ENCODE measurements at regions not wholly inside any gene's neighbourhood (a gene's known extent, or its start where the extent isn't known, plus 50 kb on each side); places are given as distances from the start of the nearest gene placed in this dataset.

- Histone ChIP-seq H3K9me3 (ENCODE audit: control insufficient read depth in 1 of 2, low read length in 2 of 2) (no peaks in the 10 kb centered on the region), H3K27ac (ENCODE audit: low read depth, low read length) (no peak overlapping the region), H3K36me3 (ENCODE audit: insufficient read depth, low read length) (no peaks in the 10 kb centered on the region), H3K27me3 (ENCODE audit: insufficient read depth, low read length) (no peaks in the 10 kb centered on the region), H3K4me3 (ENCODE audit: low read length in 2 of 2) (no peak overlapping the region), H3K4me1 (ENCODE audit: insufficient read depth, low read length) (no peaks in the 10 kb centered on the region)
- Mint-ChIP-seq H3K4me1 (no peaks in the 10 kb centered on the region), H3K4me3 (no peak overlapping the region), H3K9me3 (peaks cover 0 to 51% (median 35%) of the 10 kb centered on the region in 8 donors), H3K27ac (no peak overlapping the region), H3K27me3 (no peaks in the 10 kb centered on the region), H3K36me3 (no peaks in the 10 kb centered on the region)
- intact Hi-C loops (cut with micrococcal nuclease), result no loop called here
- DNase-seq, result no peak
- POLR2A ChIA-PET (ENCODE audit: partially characterized antibody), result no interaction called here
- CTCF ChIA-PET (ENCODE audit: partially characterized antibody), result no interaction called here
Measured at GRCh38 chr16:62135911-62136310, 99.7 kb upstream of the CDH8 start.

- intact Hi-C loops (cut with micrococcal nuclease), result no loop called here
- Mint-ChIP-seq H3K4me1 (no peaks in the 10 kb centered on the region), H3K9me3 (peaks cover 0 to 51% (median 34%) of the 10 kb centered on the region in 8 donors), H3K27me3 (no peaks in the 10 kb centered on the region), H3K4me3 (no peak overlapping the region), H3K27ac (no peak overlapping the region), H3K36me3 (no peaks in the 10 kb centered on the region)
- Histone ChIP-seq H3K27ac (ENCODE audit: low read depth, low read length) (no peak overlapping the region), H3K4me3 (ENCODE audit: low read length in 2 of 2) (no peak overlapping the region), H3K36me3 (ENCODE audit: insufficient read depth, low read length) (no peaks in the 10 kb centered on the region), H3K27me3 (ENCODE audit: insufficient read depth, low read length) (no peaks in the 10 kb centered on the region), H3K4me1 (ENCODE audit: insufficient read depth, low read length) (no peaks in the 10 kb centered on the region), H3K9me3 (ENCODE audit: control insufficient read depth in 1 of 2, low read length in 2 of 2) (no peaks in the 10 kb centered on the region)
- no peak for DNase-seq
- ChIA-PET CTCF (ENCODE audit: partially characterized antibody) (no interaction called here), POLR2A (ENCODE audit: partially characterized antibody) (no interaction called here)
Measured at GRCh38 chr16:62135446-62135845, 99.2 kb upstream of the CDH8 start.

DNA sequence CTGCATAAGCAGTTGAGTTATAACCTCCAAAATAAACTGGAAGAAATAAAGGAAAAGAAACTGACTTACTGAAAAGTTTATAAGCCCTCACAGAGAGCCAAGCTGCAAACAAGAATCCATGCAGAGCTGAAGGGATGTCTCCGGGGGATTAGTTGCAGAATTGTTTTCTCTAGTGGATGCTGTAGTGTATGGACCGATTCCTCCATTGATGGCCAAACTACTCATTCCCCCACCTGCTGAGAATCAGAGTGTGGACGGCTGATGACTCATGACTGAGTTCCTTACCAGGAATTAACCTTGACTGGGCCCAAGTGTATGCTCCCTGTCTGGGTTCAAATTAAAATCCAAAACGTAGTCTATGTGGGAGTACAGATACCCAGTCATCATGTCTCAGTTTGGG lies 93.9 kb upstream of the CDH8 start:
- no peaks in the 10 kb centered on the region for H3K4me1 ChIP-seq (ENCODE audit: insufficient read depth, low read length)
- Mint-ChIP-seq H3K4me1 (no peaks in the 10 kb centered on the region), H3K27ac (no peak overlapping the region), H3K36me3 (no peaks in the 10 kb centered on the region), H3K4me3 (no peak overlapping the region), H3K9me3 (peaks cover 3 to 43% (median 26%) of the 10 kb centered on the region in 8 donors), H3K27me3 (no peaks in the 10 kb centered on the region)
- intact Hi-C loops (cut with micrococcal nuclease), result no loop called here
- no peaks in the 10 kb centered on the region for H3K9me3 ChIP-seq (ENCODE audit: control insufficient read depth in 1 of 2, low read length in 2 of 2)
- DNase-seq, result no peak
- CTCF ChIA-PET (ENCODE audit: partially characterized antibody), result no interaction called here
- no peak overlapping the region for H3K4me3 ChIP-seq (ENCODE audit: low read length in 2 of 2)
- POLR2A ChIA-PET (ENCODE audit: partially characterized antibody), result no interaction called here
- H3K36me3 ChIP-seq (ENCODE audit: insufficient read depth, low read length), result no peaks in the 10 kb centered on the region
- no peaks in the 10 kb centered on the region for H3K27me3 ChIP-seq (ENCODE audit: insufficient read depth, low read length)
- no peak overlapping the region for H3K27ac ChIP-seq (ENCODE audit: low read depth, low read length)

DNA sequence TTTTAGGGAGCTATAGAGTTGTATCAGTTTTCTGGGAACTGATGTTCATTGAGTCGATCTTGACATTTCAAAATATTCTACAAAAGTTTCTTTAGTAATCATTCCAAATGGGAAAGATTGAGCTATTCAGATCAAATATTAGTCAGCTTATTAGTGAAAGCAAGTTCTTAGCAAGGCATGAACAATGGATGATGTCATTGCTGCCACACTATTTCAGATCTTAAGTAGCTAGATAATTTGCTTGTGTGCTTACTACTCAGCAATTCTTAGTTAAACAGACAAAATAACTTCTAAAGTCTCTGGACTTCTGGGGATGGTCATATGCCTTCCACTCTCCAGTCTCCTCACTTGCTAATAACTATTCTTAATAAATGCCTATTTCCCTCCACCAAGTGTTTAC lies 69.0 kb upstream of the CDH8 start:
- intact Hi-C loops (cut with micrococcal nuclease), result no loop called here
- Mint-ChIP-seq H3K36me3 (no peaks in the 10 kb centered on the region), H3K27ac (no peak overlapping the region), H3K4me3 (no peak overlapping the region), H3K27me3 (no peaks in the 10 kb centered on the region), H3K4me1 (no peaks in the 10 kb centered on the region), H3K9me3 (peaks cover 3 to 31% (median 16%) of the 10 kb centered on the region in 8 donors)
- Histone ChIP-seq H3K9me3 (ENCODE audit: control insufficient read depth in 1 of 2, low read length in 2 of 2) (no peaks in the 10 kb centered on the region), H3K36me3 (ENCODE audit: insufficient read depth, low read length) (no peaks in the 10 kb centered on the region), H3K4me3 (ENCODE audit: low read length in 2 of 2) (no peak overlapping the region), H3K27ac (ENCODE audit: low read depth, low read length) (no peak overlapping the region), H3K4me1 (ENCODE audit: insufficient read depth, low read length) (no peaks in the 10 kb centered on the region), H3K27me3 (ENCODE audit: insufficient read depth, low read length) (no peaks in the 10 kb centered on the region)
- ChIA-PET CTCF (ENCODE audit: partially characterized antibody) (no interaction called here), POLR2A (ENCODE audit: partially characterized antibody) (no interaction called here)
- no peak for DNase-seq

DNA sequence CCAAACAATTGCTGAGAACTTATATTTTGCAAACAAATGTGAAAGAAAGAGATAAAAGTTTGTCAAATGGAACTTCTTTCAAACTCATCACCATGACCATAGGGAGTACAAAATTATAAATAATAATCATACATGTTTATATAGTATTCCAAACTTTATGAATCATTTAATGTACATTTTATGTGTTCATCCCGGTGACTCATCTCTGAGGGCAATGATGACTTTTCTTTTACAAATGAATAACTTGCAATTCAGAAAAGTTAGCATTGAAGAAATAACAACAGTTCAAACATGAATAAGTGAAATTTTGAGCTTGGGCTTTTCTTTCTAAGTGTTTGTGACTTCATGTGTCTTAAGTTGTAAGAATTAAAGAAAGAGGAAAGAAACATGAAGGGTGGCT lies 66.3 kb upstream of the CDH8 start:
- H3K9me3 Mint-ChIP-seq, result peaks cover 6 to 30% (median 19%) of the 10 kb centered on the region in 8 donors

GRCh38 chr16:62100651-62101050 lies 64.4 kb upstream of the CDH8 start:
- no peak overlapping the region for H3K4me3 ChIP-seq (ENCODE audit: low read length in 2 of 2)
- H3K27ac ChIP-seq (ENCODE audit: low read depth, low read length), result no peak overlapping the region
- H3K4me1 ChIP-seq (ENCODE audit: insufficient read depth, low read length), result no peaks in the 10 kb centered on the region
- CTCF ChIA-PET (ENCODE audit: partially characterized antibody), result no interaction called here
- no peaks in the 10 kb centered on the region for H3K27me3 ChIP-seq (ENCODE audit: insufficient read depth, low read length)
- Mint-ChIP-seq H3K4me1 (no peaks in the 10 kb centered on the region), H3K27me3 (no peaks in the 10 kb centered on the region), H3K4me3 (no peak overlapping the region), H3K27ac (no peak overlapping the region), H3K9me3 (peaks cover 6 to 33% (median 22%) of the 10 kb centered on the region in 8 donors), H3K36me3 (no peaks in the 10 kb centered on the region)
- intact Hi-C loops (cut with micrococcal nuclease), result no loop called here
- H3K36me3 ChIP-seq (ENCODE audit: insufficient read depth, low read length), result no peaks in the 10 kb centered on the region
- POLR2A ChIA-PET (ENCODE audit: partially characterized antibody), result no interaction called here
- H3K9me3 ChIP-seq (ENCODE audit: control insufficient read depth in 1 of 2, low read length in 2 of 2), result no peaks in the 10 kb centered on the region
- DNase-seq, result no peak

More for the DNA sequence above, 66.3 kb upstream of the CDH8 start:
- Mint-ChIP-seq H3K36me3 (no peaks in the 10 kb centered on the region), H3K4me1 (no peaks in the 10 kb centered on the region), H3K27ac (no peak overlapping the region), H3K4me3 (no peak overlapping the region), H3K27me3 (no peaks in the 10 kb centered on the region)
- Histone ChIP-seq H3K27me3 (ENCODE audit: insufficient read depth, low read length) (no peaks in the 10 kb centered on the region), H3K27ac (ENCODE audit: low read depth, low read length) (no peak overlapping the region), H3K9me3 (ENCODE audit: control insufficient read depth in 1 of 2, low read length in 2 of 2) (no peaks in the 10 kb centered on the region), H3K36me3 (ENCODE audit: insufficient read depth, low read length) (no peaks in the 10 kb centered on the region), H3K4me1 (ENCODE audit: insufficient read depth, low read length) (no peaks in the 10 kb centered on the region), H3K4me3 (ENCODE audit: low read length in 2 of 2) (no peak overlapping the region)
- CTCF ChIA-PET (ENCODE audit: partially characterized antibody), result no interaction called here
- intact Hi-C loops (cut with micrococcal nuclease), result no loop called here
- POLR2A ChIA-PET (ENCODE audit: partially characterized antibody), result no interaction called here
- DNase-seq, result no peak

DNA sequence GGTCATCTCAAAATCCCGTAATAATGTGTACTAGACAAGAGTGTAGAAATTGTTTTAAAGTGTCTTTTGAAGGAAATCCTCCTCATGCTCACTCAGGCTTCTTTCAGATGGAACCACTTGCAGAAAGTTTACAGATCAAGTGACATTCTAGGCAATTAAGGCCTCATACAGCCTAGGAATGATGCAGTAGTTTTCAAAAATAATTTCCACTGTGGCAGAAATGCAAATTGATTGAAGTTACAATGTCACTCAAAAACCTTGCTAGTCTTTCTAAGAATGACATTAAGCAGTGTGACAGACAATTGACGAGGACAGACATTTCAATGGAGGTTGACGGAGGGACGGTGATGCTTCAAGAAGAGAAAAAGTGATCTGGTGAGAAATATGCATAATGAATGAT lies 53.5 kb upstream of the CDH8 start:
- intact Hi-C loops (cut with micrococcal nuclease), result no loop called here
- Histone ChIP-seq H3K4me3 (ENCODE audit: low read length in 2 of 2) (no peak overlapping the region), H3K4me1 (ENCODE audit: insufficient read depth, low read length) (no peaks in the 10 kb centered on the region), H3K36me3 (ENCODE audit: insufficient read depth, low read length) (no peaks in the 10 kb centered on the region), H3K9me3 (ENCODE audit: control insufficient read depth in 1 of 2, low read length in 2 of 2) (peaks cover 0 to 3% of the 10 kb centered on the region in 2 donors), H3K27ac (ENCODE audit: low read depth, low read length) (no peak overlapping the region), H3K27me3 (ENCODE audit: insufficient read depth, low read length) (no peaks in the 10 kb centered on the region)
- no peak overlapping the region for H3K27ac Mint-ChIP-seq
- peaks cover 0 to 31% (median 12%) of the 10 kb centered on the region in 8 donors for H3K9me3 Mint-ChIP-seq
- no peaks in the 10 kb centered on the region for H3K36me3 Mint-ChIP-seq
- no peak overlapping the region for H3K4me3 Mint-ChIP-seq
- no peaks in the 10 kb centered on the region for H3K4me1 Mint-ChIP-seq
- no peak for DNase-seq
- ChIA-PET POLR2A (ENCODE audit: partially characterized antibody) (no interaction called here), CTCF (ENCODE audit: partially characterized antibody) (no interaction called here)
- H3K27me3 Mint-ChIP-seq, result no peaks in the 10 kb centered on the region

DNA sequence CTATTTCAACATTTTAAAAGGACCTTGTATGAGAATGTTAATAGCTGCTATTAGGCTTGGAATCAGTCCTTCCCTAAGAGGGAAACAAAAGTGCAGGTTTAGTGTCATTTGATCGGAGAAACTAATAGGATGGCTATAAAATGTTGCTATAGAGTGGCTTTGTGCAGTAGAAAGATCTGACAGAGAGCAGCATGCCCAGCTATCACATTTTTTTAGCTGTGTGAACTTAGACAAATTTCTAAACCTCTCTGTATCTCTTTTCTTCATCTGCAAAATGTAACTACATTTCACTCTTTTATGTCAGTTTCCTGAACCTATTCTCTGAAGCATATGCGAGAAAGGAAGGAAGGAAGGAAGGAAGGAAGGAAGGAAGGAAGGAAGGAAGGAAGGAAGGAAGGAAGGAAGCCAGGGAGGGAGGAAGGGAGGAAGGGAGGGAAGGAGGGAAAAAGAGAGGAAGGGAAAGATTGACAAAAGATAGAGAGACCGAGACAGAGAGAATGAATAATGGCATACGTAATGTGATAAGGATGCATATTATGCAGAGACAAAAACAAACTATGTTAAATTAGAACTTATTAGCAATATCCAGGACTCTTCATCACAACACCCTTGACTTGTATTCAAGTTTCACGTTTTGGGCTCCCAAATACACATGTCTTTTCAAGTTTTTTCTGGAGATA lies 52.6 kb upstream of the CDH8 start:
- Histone ChIP-seq H3K36me3 (ENCODE audit: insufficient read depth, low read length) (no peaks in the 10 kb centered on the region), H3K4me3 (ENCODE audit: low read length in 2 of 2) (no peak overlapping the region), H3K27me3 (ENCODE audit: insufficient read depth, low read length) (no peaks in the 10 kb centered on the region), H3K9me3 (ENCODE audit: control insufficient read depth in 1 of 2, low read length in 2 of 2) (peaks cover 0 to 3% of the 10 kb centered on the region in 2 donors), H3K4me1 (ENCODE audit: insufficient read depth, low read length) (no peaks in the 10 kb centered on the region), H3K27ac (ENCODE audit: low read depth, low read length) (no peak overlapping the region)
- Mint-ChIP-seq H3K27ac (no peak overlapping the region), H3K9me3 (peaks cover 0 to 36% (median 12%) of the 10 kb centered on the region in 8 donors), H3K4me3 (no peak overlapping the region), H3K36me3 (no peaks in the 10 kb centered on the region), H3K4me1 (no peaks in the 10 kb centered on the region), H3K27me3 (no peaks in the 10 kb centered on the region)
- intact Hi-C loops (cut with micrococcal nuclease), result no loop called here
- POLR2A ChIA-PET (ENCODE audit: partially characterized antibody), result no interaction called here
- no peak for DNase-seq
- CTCF ChIA-PET (ENCODE audit: partially characterized antibody), result no interaction called here
